ENCODE measurements at regions not wholly inside any gene's neighbourhood (a gene's known extent, or its start where the extent isn't known, plus 50 kb on each side); places are given as distances from the start of the nearest gene placed in this dataset.
A peak's percentile ranks its signal among the peaks of the same experiment; 100 is the strongest.
"Not testable (repeated sequence)": the region's sequence is repeated elsewhere in the genome, so short reads cannot be mapped to it uniquely, and the experiment has no call there.

DNA sequence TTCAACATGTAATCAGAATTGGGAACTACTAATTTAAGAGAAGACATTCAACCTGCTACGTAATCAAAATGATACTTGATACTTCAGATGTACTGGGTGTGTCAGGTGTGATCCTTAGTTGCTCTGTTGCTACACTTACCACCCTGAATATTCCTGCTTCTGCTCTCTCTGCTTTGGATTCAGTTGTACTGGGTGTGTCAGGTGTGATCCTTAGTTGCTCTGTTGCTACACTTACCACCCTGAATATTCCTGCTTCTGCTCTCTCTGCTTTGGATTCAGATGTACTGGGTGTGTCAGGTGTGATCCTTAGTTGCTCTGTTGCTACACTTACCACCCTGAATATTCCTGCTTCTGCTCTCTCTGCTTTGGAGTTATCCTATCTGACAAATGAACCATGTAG lies 290.2 kb downstream of the RAB38 start:
- DNase-seq (ENCODE audit: extremely low read depth, low read depth), result not testable (repeated sequence)

DNA sequence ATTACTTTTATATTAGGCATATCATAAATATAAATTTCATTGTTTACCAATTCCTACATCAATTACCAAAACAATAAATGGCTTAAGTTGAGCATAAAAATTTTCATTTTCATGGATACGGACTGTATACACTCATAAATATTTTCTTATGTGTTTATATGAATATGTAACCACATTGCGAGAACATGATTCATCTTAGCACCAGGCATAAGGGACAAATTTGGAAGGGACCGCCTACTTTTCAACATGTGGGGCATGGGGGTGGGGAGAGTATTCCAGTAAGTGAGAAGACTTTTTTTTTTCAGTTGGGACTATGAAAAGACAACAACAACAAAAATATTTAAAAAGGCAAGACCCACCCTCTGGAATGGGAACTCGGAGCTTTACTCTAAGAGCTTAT lies 296.1 kb downstream of the RAB38 start:
- no peak for DNase-seq (ENCODE audit: extremely low read depth, low read depth)

DNA sequence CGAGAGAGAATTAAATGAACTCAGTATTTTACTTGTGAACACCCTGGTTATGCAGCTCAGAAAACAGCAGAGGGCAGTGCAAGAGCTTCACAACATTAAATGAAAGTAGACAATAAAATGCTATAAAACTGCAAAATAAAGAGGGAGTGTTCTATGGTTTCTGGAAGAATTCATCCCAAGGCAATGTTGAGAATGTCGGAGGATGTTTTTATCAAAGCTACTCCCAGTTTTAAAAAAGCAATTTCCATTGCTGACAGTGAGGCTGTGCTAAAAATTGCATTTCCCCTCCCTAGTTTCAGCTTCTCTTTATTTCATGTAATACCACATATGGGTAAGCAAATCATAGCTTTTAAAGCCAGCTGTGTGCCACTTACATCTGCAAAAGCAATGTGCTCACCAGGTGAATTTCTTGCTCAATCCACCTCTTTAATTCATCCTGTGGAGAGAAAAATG lies 296.8 kb downstream of the RAB38 start:
- peak; percentile 20 for DNase-seq (ENCODE audit: extremely low read depth, low read depth)

- no peak for DNase-seq (ENCODE audit: extremely low read depth, low read depth)
Observed at GRCh38 chr11:87871056-87871455, 304.2 kb downstream of the RAB38 start.

DNA sequence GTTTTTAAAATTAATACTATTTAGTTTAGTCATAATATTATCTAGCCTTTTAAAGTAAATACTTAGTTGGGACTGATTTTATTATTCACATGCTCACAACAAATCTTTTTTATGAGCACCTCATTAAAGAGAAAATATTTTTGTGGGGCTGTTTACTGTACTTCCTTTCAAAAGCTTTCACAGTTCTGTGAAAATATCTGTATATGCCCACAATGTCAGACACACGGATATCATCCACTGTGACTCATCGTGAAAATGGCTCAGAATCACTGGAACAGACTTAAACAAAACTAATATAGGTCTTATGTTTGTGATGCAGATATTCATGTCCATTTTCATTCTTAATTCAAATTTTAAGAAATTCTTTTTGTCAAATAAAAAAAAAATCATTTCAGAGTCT lies 305.2 kb downstream of the RAB38 start:
- DNase-seq (ENCODE audit: extremely low read depth, low read depth), result no peak

- DNase-seq (ENCODE audit: extremely low read depth, low read depth), result no peak
Observed at GRCh38 chr11:87866951-87867350, 308.3 kb downstream of the RAB38 start.

DNA sequence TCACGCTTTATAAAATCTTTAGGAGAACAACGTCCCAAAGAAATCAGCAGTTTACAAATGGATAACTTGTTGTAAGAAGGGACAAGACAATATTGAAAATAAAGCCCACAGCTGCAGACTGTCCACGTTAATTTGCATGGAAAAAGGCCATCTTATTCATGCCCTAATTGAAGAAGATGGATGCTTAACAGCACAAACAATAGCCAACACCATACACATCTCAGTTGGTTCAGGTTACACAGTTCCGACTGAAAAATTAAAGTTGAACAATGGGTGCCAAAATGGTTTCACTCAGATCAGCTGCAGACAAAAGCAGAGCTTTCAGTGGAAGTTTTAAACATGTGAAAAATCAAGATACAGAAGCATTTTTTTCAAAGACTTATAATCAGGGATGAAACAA lies 314.2 kb downstream of the RAB38 start:
- DNase-seq (ENCODE audit: extremely low read depth, low read depth), result no peak

DNA sequence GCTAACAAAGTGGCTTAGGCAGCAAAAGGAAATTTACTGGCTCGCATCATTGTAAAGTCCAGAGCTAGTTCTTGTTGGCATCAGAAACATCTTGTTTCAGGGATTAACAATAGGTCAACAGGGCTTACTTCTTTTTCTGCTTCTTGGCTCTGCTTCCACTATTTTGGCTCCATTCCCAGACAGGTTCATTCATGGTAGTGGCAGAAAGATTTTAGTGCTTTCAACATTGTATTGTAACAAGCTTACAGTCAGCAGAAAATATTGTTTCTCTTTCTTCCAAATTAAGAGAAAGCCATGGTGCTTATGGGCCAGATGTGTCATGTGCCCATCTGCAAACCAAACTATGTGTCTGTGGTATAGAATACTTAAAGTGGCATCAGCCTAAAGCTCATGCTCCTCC lies 315.6 kb downstream of the RAB38 start:
- DNase-seq (ENCODE audit: extremely low read depth, low read depth), result no peak

DNA sequence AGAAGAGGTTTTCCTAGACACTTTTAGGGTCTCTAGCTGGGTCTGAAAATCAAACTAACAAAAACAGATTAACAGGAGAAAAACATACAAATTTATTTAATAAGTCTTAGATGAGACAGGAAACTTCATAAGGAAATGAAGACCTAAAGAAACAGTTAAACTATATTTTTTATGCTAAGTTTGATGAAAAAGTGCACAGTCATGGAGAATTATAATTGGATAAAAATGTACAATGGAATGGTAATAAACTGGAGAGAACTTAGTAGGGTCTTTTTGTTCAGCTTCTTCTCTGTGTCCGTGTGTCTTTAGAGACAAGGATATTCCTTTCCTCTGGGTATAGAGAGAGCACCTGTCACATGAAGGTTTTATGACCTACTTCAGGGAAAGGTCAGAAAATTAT lies 323.4 kb downstream of the RAB38 start:
- DNase-seq (ENCODE audit: extremely low read depth, low read depth), result no peak

DNA sequence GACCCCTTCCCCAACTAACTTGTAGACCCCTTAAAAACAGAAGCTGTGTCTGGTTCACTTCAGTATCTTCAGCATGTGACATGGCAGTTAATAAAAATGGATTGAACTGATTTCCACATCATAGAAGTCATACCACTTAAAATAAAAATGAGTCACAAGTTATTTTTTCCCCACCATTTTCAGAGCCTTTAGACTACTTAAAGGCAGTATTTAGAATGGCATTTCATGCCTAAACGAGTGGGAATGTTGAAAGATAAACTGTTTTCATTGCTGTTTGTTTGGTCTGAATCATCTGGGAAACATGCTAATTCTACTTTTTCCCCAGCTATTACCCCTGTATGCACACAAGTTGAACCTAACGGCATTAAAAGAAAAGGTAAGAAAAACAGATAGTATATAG lies 324.0 kb downstream of the RAB38 start:
- DNase-seq (ENCODE audit: extremely low read depth, low read depth), result no peak

- DNase-seq (ENCODE audit: extremely low read depth, low read depth), result no peak
Observed at GRCh38 chr11:87849216-87849615, 326.0 kb downstream of the RAB38 start.

- no peak for DNase-seq (ENCODE audit: extremely low read depth, low read depth)
Observed at GRCh38 chr11:87840786-87841185, 334.5 kb downstream of the RAB38 start.

- DNase-seq (ENCODE audit: extremely low read depth, low read depth), result no peak
Observed at GRCh38 chr11:87832211-87832610, 343.0 kb downstream of the RAB38 start.

DNA sequence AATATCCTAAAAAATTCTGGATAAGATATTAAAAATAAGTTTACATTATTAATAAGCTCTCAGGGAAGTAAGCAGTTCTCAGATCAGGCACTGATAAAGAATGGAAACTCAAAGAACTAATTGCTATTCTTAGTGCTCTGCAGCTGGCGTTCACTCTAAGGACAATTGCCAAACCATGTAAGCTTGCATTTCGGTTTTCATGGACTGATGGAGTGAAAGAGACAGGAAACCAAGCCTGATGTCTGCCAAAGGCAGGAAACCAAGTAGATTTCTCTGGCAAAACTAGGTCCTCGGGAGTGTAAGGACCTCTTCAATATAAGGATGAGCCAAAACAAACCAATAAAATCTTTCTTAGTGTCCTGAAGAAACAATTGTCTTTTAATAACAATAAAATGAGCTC lies 355.2 kb downstream of the RAB38 start:
- DNase-seq (ENCODE audit: extremely low read depth, low read depth), result no peak

DNA sequence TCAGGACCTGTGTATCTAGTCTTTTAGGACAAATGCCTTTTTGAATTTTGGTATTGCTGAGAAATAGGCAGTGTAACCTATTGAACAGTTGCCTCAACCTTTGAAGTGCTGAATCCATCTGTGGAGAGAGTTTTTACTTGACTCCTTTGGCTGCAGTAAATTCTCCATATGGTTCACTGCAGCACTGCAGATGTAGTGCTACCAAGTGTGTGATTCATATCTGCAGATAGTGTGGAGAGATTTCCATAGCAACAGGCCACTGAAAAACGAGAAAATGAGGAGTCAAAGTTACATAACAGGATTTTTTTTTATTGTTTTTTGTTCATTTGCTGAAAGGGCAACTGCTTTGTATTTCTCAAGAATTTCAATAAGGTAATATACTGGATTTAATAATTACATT lies 356.1 kb downstream of the RAB38 start:
- no peak for DNase-seq (ENCODE audit: extremely low read depth, low read depth)

DNA sequence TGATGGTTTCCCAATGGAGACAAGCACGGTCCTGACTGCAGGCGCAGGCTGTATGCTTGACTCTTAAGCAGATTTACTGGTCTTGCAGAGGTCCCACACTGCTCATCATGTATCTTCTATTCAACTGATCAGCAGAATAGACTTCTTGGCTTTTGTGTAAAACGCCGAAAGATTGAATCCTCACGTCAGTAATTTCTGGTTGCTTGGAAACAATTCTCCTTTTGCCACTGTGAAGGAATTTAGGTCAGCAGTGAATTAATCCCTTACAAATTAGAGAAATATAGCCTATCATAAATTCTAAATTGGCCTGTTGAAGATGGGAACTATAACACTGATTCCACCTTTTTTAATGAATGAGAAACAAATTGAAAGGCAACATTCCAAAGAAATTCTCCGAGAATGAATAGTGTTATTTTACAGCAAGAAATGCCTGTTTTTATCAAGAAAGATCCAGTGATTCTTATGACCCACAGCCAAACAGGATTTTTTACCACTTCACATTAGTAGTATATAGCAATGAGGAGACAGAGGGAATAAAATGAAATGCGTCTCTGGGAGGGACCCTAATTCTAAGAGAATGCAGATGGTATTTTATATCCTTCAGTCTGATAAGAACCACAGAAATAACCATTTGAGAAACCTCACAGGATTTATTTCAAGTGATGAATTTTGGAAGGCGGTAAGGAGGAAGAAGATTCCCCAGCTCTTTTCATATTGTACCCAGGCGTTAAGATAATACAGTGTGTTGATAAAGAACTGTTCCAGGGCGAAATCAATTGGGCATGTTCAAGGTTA lies 362.5 kb downstream of the RAB38 start:
- DNase-seq (ENCODE audit: extremely low read depth, low read depth), result no peak

- no peak for DNase-seq (ENCODE audit: extremely low read depth, low read depth)
Observed at GRCh38 chr11:87810486-87810885, 364.8 kb downstream of the RAB38 start.

GRCh38 chr11:87809256-87809655 lies 366.0 kb downstream of the RAB38 start:
- DNase-seq (ENCODE audit: extremely low read depth, low read depth), result no peak

GRCh38 chr11:87804176-87804575 lies 371.1 kb downstream of the RAB38 start:
- no peak for DNase-seq (ENCODE audit: extremely low read depth, low read depth)

DNA sequence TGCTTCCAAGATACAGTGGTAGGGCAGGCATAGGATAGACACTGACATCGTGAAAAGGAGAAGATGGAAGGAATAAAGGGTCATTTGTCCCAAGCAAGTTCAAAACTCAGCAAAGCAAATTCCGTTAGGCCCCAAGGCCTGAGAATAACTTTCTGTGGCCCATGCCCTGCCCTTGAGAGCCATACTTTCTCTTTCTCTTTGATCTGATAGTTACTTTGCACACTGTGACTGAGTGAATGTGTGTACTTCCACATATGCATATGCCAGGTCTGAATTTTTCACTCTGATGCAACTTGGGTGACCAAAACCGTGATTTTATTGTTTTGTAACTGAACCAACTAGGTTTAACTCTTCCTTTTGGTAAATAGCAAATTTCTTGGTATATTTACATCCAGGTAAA lies 371.5 kb downstream of the RAB38 start:
- DNase-seq (ENCODE audit: extremely low read depth, low read depth), result no peak

DNA sequence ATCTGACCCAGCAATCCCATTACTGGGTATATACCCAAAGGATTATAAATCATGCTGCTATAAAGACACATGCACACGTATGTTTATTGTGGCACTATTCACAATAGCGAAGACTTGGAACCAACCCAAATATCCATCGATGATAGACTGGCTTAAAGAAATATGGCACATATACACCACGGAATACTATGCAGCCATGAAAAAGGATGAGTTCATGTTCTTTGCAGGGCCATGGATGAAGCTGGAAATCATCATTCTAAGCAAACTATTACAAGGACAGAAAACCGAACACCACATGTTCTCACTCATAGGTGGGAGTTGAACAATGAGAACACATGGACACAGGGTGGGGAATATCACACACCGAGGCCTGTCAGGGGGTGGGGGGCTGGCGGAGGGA lies 390.4 kb downstream of the RAB38 start:
- not testable (repeated sequence) for DNase-seq (ENCODE audit: extremely low read depth, low read depth)

DNA sequence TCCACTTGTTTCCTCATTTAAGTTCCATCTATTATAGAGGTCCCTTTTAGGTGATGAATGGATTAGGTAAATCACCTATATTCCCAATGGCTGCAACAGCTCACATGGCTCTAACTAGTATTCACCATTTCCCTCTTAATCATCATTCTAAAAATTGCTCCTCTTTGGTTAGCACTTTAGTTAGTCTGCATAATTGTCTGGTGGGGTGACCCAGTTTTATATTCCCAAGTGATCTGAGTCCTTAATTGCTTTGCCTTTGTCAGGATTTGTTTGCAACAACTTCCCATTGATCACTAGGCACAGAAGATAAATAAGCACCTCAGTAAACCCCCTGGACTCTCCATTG lies 395.2 kb downstream of the RAB38 start:
- DNase-seq (ENCODE audit: extremely low read depth, low read depth), result no peak
